WTC11 (cell line): ENCODE measurements at regions not wholly inside any gene's neighbourhood (a gene's known extent, or its start where the extent isn't known, plus 50 kb on each side); places are given as distances from the start of the nearest gene placed in this dataset.

Experiments used
- ATAC-seq: fragments of 200-7000 bp; cut with Tn5 transposase; 2 replicates; pipeline ENCODE4 v1.10.0; 2021; ENCODE audit warnings: mild to moderate bottlenecking, moderate library complexity
- CTCF ChIA-PET: fragments of 300-600 bp; sonication (Branson Sonifier 250); formaldehyde crosslinking; loops from one replicate; lab custom pipeline; 2021; ENCODE audit warnings: antibody characterized with exemption; lab: Charles Lee
- POLR2A ChIA-PET: fragments of 350-600 bp; sonication (Branson Sonifier 250); formaldehyde crosslinking; loops from one replicate; lab custom pipeline; 2021; ENCODE audit warnings: antibody characterized with exemption; lab: Charles Lee
- DNase-seq: peaks from one replicate; pipeline ENCODE4 v3.0.0; 2021; ENCODE audit warnings: low spot score
- H3K27ac Mint-ChIP-seq: 2 replicates; pipeline ENCODE4 v1.8.0; 2021; ENCODE audit warnings: mixed read lengths
- H3K27me3 Mint-ChIP-seq: 2 replicates; pipeline ENCODE4 v1.8.0; 2021; ENCODE audit warnings: low read depth, mild to moderate bottlenecking, moderate library complexity, mixed read lengths
- H3K36me3 Mint-ChIP-seq: 2 replicates; pipeline ENCODE4 v1.8.0; 2021; ENCODE audit warnings: mixed read lengths
- H3K4me1 Mint-ChIP-seq: 2 replicates; pipeline ENCODE4 v1.8.0; 2022; ENCODE audit warnings: mixed read lengths
- H3K4me3 Mint-ChIP-seq: 2 replicates; pipeline ENCODE4 v1.8.0; 2021; ENCODE audit warnings: mild to moderate bottlenecking, moderate library complexity, mixed read lengths
- H3K9me3 Mint-ChIP-seq: 2 replicates; pipeline ENCODE4 v1.8.0; 2021; ENCODE audit warnings: mixed read lengths
- FOXK1 ChIP-seq: sonication (generic); formaldehyde crosslinking; IDR thresholded peaks from 2 replicates; pipeline ENCODE4 v1.8.0; 2022; ENCODE audit warnings: mild to moderate bottlenecking, moderate library complexity, missing genetic modification reagents
- ZNF263 ChIP-seq: sonication (generic); formaldehyde crosslinking; IDR thresholded peaks from 2 replicates; pipeline ENCODE4 v1.8.1; 2022; ENCODE audit warnings: low read depth, mild to moderate bottlenecking, moderate library complexity, missing genetic modification reagents
- ZNF396 ChIP-seq: fragments of 250-450 bp; sonication (Bioruptor Pico); IDR thresholded peaks from 2 replicates; pipeline ENCODE4 v1.8.0; 2021; ENCODE audit warnings: mild to moderate bottlenecking, moderate library complexity, borderline replicate concordance
- TF ChIP-seq, protein P1 (sequence below): fragments of 250-450 bp; sonication (Bioruptor Pico); IDR thresholded peaks from 2 replicates; pipeline ENCODE4 v1.9.0; 2021; ENCODE audit warnings: mild to moderate bottlenecking
- TF ChIP-seq, protein P2 (sequence below): fragments of 250-450 bp; sonication (Bioruptor Pico); IDR thresholded peaks from 2 replicates; pipeline ENCODE4 v1.9.0; 2021; ENCODE audit warnings: mild to moderate bottlenecking, borderline replicate concordance
- TF ChIP-seq, protein P3 (sequence below): sonication (generic); formaldehyde crosslinking; IDR thresholded peaks from 2 replicates; pipeline ENCODE4 v1.8.1; 2023; ENCODE audit warnings: mild to moderate bottlenecking, missing genetic modification reagents, moderate library complexity
- TF ChIP-seq, protein P4 (sequence below): sonication (generic); formaldehyde crosslinking; IDR thresholded peaks from 2 replicates; pipeline ENCODE4 v1.8.0; 2022; ENCODE audit warnings: mild to moderate bottlenecking, missing genetic modification reagents
- TF ChIP-seq, protein P5 (sequence below): fragments of 250-450 bp; sonication (Bioruptor Pico); IDR thresholded peaks from 2 replicates; pipeline ENCODE4 v2.1.2; 2022; ENCODE audit warnings: mild to moderate bottlenecking, moderate library complexity
- TF ChIP-seq, protein P6 (sequence below): sonication (generic); formaldehyde crosslinking; IDR thresholded peaks from 2 replicates; pipeline ENCODE4 v1.8.0; 2022; ENCODE audit warnings: mild to moderate bottlenecking, missing genetic modification reagents
- TF ChIP-seq, protein P7 (sequence below): fragments of 250-450 bp; sonication (Bioruptor Pico); conservative IDR thresholded peaks from 2 replicates; pipeline ENCODE4 v1.9.0; 2021; ENCODE audit warnings: mild to moderate bottlenecking
- TF ChIP-seq, protein P8 (sequence below): sonication (generic); formaldehyde crosslinking; IDR thresholded peaks from 2 replicates; pipeline ENCODE4 v1.8.0; 2023; ENCODE audit warnings: missing genetic modification reagents, mild to moderate bottlenecking, borderline replicate concordance

DNA sequence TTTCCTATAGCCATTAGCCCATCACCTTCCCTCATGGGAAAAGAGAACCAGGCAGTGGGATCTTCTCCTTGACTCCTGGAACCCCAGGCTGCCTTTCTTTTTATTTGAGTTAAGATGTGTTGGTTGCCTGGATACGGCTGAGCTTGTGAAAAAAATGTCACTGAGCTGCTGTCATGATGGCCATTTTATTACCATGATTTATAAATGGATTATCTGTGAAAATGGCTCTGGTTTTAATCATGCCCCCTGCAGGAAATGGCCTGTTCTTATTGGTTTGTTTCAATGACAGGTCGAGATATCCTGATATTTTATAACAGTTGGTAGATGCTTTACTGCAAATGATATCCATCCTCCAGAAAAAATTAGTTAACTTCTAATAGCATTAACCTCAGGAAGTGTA, 640.4 kb downstream of the CDH11 start (continued):
- TF ChIP-seq, protein P1, sequence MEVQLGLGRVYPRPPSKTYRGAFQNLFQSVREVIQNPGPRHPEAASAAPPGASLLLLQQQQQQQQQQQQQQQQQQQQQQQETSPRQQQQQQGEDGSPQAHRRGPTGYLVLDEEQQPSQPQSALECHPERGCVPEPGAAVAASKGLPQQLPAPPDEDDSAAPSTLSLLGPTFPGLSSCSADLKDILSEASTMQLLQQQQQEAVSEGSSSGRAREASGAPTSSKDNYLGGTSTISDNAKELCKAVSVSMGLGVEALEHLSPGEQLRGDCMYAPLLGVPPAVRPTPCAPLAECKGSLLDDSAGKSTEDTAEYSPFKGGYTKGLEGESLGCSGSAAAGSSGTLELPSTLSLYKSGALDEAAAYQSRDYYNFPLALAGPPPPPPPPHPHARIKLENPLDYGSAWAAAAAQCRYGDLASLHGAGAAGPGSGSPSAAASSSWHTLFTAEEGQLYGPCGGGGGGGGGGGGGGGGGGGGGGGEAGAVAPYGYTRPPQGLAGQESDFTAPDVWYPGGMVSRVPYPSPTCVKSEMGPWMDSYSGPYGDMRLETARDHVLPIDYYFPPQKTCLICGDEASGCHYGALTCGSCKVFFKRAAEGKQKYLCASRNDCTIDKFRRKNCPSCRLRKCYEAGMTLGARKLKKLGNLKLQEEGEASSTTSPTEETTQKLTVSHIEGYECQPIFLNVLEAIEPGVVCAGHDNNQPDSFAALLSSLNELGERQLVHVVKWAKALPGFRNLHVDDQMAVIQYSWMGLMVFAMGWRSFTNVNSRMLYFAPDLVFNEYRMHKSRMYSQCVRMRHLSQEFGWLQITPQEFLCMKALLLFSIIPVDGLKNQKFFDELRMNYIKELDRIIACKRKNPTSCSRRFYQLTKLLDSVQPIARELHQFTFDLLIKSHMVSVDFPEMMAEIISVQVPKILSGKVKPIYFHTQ (CRISPR knock-in tag) = no peak
- TF ChIP-seq, protein P2, sequence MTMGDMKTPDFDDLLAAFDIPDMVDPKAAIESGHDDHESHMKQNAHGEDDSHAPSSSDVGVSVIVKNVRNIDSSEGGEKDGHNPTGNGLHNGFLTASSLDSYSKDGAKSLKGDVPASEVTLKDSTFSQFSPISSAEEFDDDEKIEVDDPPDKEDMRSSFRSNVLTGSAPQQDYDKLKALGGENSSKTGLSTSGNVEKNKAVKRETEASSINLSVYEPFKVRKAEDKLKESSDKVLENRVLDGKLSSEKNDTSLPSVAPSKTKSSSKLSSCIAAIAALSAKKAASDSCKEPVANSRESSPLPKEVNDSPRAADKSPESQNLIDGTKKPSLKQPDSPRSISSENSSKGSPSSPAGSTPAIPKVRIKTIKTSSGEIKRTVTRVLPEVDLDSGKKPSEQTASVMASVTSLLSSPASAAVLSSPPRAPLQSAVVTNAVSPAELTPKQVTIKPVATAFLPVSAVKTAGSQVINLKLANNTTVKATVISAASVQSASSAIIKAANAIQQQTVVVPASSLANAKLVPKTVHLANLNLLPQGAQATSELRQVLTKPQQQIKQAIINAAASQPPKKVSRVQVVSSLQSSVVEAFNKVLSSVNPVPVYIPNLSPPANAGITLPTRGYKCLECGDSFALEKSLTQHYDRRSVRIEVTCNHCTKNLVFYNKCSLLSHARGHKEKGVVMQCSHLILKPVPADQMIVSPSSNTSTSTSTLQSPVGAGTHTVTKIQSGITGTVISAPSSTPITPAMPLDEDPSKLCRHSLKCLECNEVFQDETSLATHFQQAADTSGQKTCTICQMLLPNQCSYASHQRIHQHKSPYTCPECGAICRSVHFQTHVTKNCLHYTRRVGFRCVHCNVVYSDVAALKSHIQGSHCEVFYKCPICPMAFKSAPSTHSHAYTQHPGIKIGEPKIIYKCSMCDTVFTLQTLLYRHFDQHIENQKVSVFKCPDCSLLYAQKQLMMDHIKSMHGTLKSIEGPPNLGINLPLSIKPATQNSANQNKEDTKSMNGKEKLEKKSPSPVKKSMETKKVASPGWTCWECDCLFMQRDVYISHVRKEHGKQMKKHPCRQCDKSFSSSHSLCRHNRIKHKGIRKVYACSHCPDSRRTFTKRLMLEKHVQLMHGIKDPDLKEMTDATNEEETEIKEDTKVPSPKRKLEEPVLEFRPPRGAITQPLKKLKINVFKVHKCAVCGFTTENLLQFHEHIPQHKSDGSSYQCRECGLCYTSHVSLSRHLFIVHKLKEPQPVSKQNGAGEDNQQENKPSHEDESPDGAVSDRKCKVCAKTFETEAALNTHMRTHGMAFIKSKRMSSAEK (CRISPR knock-in tag) = no peak
- no peak for TF ChIP-seq ZNF263 (CRISPR knock-in tag)
- TF ChIP-seq, protein P3, sequence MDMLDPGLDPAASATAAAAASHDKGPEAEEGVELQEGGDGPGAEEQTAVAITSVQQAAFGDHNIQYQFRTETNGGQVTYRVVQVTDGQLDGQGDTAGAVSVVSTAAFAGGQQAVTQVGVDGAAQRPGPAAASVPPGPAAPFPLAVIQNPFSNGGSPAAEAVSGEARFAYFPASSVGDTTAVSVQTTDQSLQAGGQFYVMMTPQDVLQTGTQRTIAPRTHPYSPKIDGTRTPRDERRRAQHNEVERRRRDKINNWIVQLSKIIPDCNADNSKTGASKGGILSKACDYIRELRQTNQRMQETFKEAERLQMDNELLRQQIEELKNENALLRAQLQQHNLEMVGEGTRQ (CRISPR knock-in tag) = no peak
- TF ChIP-seq, protein P4, sequence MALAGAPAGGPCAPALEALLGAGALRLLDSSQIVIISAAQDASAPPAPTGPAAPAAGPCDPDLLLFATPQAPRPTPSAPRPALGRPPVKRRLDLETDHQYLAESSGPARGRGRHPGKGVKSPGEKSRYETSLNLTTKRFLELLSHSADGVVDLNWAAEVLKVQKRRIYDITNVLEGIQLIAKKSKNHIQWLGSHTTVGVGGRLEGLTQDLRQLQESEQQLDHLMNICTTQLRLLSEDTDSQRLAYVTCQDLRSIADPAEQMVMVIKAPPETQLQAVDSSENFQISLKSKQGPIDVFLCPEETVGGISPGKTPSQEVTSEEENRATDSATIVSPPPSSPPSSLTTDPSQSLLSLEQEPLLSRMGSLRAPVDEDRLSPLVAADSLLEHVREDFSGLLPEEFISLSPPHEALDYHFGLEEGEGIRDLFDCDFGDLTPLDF (CRISPR knock-in tag) = no peak
- TF ChIP-seq, protein P5, sequence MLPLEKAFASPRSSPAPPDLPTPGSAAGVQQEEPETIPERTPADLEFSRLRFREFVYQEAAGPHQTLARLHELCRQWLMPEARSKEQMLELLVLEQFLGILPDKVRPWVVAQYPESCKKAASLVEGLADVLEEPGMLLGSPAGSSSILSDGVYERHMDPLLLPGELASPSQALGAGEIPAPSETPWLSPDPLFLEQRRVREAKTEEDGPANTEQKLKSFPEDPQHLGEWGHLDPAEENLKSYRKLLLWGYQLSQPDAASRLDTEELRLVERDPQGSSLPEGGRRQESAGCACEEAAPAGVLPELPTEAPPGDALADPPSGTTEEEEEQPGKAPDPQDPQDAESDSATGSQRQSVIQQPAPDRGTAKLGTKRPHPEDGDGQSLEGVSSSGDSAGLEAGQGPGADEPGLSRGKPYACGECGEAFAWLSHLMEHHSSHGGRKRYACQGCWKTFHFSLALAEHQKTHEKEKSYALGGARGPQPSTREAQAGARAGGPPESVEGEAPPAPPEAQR = no peak
- TF ChIP-seq, protein P6, sequence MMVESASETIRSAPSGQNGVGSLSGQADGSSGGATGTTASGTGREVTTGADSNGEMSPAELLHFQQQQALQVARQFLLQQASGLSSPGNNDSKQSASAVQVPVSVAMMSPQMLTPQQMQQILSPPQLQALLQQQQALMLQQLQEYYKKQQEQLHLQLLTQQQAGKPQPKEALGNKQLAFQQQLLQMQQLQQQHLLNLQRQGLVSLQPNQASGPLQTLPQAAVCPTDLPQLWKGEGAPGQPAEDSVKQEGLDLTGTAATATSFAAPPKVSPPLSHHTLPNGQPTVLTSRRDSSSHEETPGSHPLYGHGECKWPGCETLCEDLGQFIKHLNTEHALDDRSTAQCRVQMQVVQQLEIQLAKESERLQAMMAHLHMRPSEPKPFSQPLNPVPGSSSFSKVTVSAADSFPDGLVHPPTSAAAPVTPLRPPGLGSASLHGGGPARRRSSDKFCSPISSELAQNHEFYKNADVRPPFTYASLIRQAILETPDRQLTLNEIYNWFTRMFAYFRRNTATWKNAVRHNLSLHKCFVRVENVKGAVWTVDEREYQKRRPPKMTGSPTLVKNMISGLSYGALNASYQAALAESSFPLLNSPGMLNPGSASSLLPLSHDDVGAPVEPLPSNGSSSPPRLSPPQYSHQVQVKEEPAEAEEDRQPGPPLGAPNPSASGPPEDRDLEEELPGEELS (CRISPR knock-in tag) = no peak
- TF ChIP-seq, all 79 proteins: peak for 0

DNA sequence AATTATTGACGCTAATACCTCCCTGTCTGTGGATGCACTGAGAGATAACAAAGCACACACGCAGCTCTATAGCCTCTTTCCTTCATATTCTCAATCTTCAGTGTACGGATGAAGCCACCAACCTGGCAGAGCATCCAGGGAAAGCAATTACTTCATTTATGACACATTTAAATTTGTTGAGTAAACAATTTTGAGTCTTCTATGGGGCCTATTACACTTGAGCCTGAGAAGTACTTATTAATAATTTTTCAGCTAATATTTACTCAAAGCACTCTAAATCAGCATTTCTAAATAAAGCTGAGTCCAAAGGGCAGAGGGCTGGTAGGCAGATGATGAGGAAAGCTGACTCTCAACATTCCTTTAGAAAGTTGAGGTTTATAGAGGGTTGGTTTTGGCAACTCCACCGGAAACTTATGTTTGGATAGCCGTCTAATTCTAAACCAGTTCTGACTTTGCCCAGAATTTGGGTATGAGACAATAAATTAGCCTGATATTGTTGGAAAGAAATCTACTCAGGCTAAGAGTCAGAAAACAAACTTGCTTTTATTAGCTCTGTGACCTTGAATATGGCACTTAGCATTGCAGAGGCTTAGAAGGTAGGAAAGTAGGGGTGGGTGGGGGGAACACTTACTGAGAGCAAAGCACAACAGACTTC, 643.5 kb downstream of the CDH11 start:
- Mint-ChIP-seq H3K4me3 (no peak overlapping the region), H3K36me3 (no peaks in the 10 kb centered on the region), H3K9me3 (no peaks in the 10 kb centered on the region), H3K27ac (no peak overlapping the region), H3K27me3 (no peaks in the 10 kb centered on the region), H3K4me1 (peaks cover 9% of the 10 kb centered on the region)
- DNase-seq = no peak
- no peak for ATAC-seq
- POLR2A ChIA-PET = no interaction called here
- CTCF ChIA-PET = no interaction called here
- TF ChIP-seq ZNF396 (CRISPR knock-in tag) (no peak), FOXK1 (no peak)
- TF ChIP-seq, protein P7, sequence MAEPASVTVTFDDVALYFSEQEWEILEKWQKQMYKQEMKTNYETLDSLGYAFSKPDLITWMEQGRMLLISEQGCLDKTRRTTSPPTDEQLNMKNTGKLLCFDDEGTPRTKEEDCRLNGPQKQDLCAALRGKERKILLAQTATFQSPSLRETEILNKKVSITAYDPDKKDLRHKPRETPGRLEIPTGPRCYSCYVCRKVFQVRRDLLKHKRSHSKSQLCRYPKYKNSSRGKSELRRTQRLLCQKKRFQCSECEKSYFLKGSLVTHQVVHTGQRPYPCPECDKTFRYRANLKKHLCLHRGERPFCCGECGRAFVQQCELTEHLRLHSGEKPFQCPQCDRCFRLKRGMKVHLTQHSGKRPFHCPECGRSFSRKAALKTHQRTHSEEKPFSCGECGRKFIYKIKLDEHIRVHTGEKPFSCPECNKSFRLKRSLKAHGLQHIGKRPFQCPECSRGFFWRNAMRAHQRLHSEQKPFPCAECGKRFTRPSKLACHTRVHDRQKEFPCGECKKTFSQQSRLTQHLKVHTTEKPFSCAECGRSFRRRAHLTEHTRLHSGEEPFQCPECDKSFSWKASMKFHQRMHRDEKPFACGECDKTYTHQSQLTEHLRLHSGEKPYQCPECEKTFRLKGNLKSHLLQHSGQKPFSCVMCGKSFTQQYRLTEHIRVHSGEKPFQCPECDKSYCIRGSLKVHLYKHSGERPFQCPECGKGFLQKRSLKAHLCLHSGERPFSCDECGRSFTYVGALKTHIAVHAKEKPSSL (CRISPR knock-in tag) = no peak
- TF ChIP-seq, protein P8, sequence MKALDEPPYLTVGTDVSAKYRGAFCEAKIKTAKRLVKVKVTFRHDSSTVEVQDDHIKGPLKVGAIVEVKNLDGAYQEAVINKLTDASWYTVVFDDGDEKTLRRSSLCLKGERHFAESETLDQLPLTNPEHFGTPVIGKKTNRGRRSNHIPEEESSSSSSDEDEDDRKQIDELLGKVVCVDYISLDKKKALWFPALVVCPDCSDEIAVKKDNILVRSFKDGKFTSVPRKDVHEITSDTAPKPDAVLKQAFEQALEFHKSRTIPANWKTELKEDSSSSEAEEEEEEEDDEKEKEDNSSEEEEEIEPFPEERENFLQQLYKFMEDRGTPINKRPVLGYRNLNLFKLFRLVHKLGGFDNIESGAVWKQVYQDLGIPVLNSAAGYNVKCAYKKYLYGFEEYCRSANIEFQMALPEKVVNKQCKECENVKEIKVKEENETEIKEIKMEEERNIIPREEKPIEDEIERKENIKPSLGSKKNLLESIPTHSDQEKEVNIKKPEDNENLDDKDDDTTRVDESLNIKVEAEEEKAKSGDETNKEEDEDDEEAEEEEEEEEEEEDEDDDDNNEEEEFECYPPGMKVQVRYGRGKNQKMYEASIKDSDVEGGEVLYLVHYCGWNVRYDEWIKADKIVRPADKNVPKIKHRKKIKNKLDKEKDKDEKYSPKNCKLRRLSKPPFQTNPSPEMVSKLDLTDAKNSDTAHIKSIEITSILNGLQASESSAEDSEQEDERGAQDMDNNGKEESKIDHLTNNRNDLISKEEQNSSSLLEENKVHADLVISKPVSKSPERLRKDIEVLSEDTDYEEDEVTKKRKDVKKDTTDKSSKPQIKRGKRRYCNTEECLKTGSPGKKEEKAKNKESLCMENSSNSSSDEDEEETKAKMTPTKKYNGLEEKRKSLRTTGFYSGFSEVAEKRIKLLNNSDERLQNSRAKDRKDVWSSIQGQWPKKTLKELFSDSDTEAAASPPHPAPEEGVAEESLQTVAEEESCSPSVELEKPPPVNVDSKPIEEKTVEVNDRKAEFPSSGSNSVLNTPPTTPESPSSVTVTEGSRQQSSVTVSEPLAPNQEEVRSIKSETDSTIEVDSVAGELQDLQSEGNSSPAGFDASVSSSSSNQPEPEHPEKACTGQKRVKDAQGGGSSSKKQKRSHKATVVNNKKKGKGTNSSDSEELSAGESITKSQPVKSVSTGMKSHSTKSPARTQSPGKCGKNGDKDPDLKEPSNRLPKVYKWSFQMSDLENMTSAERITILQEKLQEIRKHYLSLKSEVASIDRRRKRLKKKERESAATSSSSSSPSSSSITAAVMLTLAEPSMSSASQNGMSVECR (CRISPR knock-in tag) = no peak
- TF ChIP-seq, protein P5 = no peak
